HEK293 (cell line): ENCODE measurements at regions not wholly inside any gene's neighbourhood (a gene's known extent, or its start where the extent isn't known, plus 50 kb on each side); places are given as distances from the start of the nearest gene placed in this dataset.

Experiments used
- CTCF ChIP-seq: fragments of 450-650 bp; formaldehyde crosslinking; IDR thresholded peaks from 2 replicates; pipeline ENCODE4 v1.5.1; 2016; ENCODE audit warnings: missing biosample characterization, missing genetic modification characterization
- GFI1B ChIP-seq: fragments of 450-650 bp; formaldehyde crosslinking; IDR thresholded peaks from 2 replicates; pipeline ENCODE4 v1.5.1; 2016; ENCODE audit warnings: missing biosample characterization, missing genetic modification characterization
- REPIN1 ChIP-seq: fragments of 450-650 bp; formaldehyde crosslinking; IDR thresholded peaks from 2 replicates; pipeline ENCODE4 v1.5.1; 2017; ENCODE audit warnings: missing biosample characterization, missing genetic modification characterization, low read depth
- SP7 ChIP-seq: fragments of 450-650 bp; formaldehyde crosslinking; IDR thresholded peaks from 2 replicates; pipeline ENCODE4 v1.5.1; 2016; ENCODE audit warnings: missing biosample characterization, missing genetic modification characterization
- YY1 ChIP-seq: fragments of 450-650 bp; formaldehyde crosslinking; IDR thresholded peaks from 2 replicates; pipeline ENCODE4 v1.5.1; 2018; ENCODE audit warnings: missing biosample characterization, missing genetic modification characterization
- ZIC2 ChIP-seq: fragments of 450-650 bp; formaldehyde crosslinking; IDR thresholded peaks from 2 replicates; pipeline ENCODE4 v1.5.1; 2016; ENCODE audit warnings: missing biosample characterization, missing genetic modification characterization
- ZNF140 ChIP-seq: fragments of 450-650 bp; formaldehyde crosslinking; IDR thresholded peaks from 2 replicates; pipeline ENCODE4 v1.5.1; 2016; ENCODE audit warnings: missing biosample characterization, missing genetic modification characterization
- ZNF324 ChIP-seq: fragments of 450-650 bp; formaldehyde crosslinking; IDR thresholded peaks from 2 replicates; pipeline ENCODE4 v1.5.1; 2016; ENCODE audit warnings: missing biosample characterization, missing genetic modification characterization
- ZNF600 ChIP-seq: fragments of 450-650 bp; formaldehyde crosslinking; IDR thresholded peaks from 2 replicates; pipeline ENCODE4 v1.5.1; 2016; ENCODE audit warnings: missing biosample characterization, missing genetic modification characterization
- TF ChIP-seq, protein P1 (sequence below): fragments of 450-650 bp; formaldehyde crosslinking; IDR thresholded peaks from 2 replicates; pipeline ENCODE4 v1.5.1; 2016; ENCODE audit warnings: missing biosample characterization, missing genetic modification characterization

- TF ChIP-seq ZNF140 (tag by site-specific recombination) (no peak), SP7 (tag by site-specific recombination) (no peak), CTCF (tag by site-specific recombination) (no peak), YY1 (tag by site-specific recombination) (no peak), ZNF600 (tag by site-specific recombination) (no peak), ZNF324 (no peak), REPIN1 (tag by site-specific recombination) (no peak), ZIC2 (no peak), GFI1B (no peak)
- TF ChIP-seq, protein P1, sequence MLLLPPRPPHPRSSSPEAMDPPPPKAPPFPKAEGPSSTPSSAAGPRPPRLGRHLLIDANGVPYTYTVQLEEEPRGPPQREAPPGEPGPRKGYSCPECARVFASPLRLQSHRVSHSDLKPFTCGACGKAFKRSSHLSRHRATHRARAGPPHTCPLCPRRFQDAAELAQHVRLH (tag by site-specific recombination), result no peak
These were observed 163.0 kb upstream of the TMCO5A start for GRCh38 chr15:37771465-37771864.
